HG02623 (cell line): ENCODE measurements at regions not wholly inside any gene's neighbourhood (a gene's known extent, or its start where the extent isn't known, plus 50 kb on each side); places are given as distances from the start of the nearest gene placed in this dataset.

ENCODE experiments used
- ATAC-seq: cut with Tn5 transposase; IDR thresholded peaks from one replicate; pipeline ENCODE4 v1.9.1; 2021; ENCODE audit warnings: moderate library complexity; ENCODE audit not compliant: unreplicated experiment

- no peak for ATAC-seq
Measured at GRCh38 chr12:4056910-4057845, 184.0 kb upstream of the PARP11 start.

DNA sequence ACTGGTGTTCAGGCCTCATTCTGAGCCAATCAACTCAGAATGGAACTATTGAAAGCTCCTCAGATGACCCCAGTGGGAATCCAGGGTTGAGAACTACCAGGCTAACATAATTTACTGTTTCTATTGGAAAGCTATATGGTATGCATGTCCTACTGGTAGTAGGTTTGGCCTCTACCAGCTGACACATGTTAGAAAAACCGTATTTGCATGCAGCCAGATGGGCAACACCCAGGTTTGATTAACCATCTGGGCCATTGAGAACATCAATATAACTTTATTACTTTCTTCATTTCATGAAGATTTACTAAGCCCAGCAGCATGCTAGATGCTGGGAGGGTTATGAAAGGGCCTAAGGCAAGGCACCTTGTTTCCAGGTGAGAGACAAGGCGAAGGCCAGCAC is 181.4 kb upstream of the PARP11 start:
- ATAC-seq: no peak

DNA sequence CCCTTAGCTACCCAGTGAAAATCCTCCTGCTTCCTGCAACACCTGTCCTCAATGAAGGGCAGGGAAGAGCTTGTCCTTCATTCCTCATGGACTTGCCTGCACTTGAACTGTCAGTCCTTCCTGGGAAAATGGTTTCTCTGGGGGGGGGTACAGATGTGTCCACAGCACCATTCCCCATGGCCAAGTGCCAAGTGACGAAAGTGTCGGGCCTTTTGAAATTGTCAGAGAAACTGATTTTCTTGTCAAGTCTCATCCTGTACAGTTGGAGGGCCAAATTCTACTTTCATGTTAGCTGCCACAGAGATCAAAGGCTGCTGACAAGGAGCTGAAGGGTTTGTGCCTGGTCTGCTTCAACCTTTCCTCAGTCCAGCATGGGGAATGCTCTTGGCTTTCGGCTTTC is 179.5 kb upstream of the PARP11 start:
- no peak for ATAC-seq

DNA sequence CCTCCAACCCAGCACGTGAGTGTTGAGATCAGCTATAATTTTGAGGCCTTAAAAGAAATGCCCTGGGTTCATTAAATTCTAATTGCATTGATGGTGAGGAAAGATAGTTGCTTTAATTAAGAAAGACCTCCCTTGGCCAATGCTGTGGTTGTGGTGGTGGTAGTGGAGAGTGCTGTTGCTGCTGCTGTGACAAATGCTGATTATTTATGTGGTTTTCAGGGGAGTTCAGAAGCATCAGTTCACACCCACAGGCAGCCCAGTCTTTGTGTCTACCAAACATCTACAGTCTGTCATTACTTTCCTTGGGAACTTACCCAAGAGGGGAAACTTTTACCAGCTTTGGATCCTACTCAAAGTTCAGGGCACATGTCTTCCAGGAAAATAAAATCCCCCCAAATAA is 178.4 kb upstream of the PARP11 start:
- ATAC-seq: no peak

DNA sequence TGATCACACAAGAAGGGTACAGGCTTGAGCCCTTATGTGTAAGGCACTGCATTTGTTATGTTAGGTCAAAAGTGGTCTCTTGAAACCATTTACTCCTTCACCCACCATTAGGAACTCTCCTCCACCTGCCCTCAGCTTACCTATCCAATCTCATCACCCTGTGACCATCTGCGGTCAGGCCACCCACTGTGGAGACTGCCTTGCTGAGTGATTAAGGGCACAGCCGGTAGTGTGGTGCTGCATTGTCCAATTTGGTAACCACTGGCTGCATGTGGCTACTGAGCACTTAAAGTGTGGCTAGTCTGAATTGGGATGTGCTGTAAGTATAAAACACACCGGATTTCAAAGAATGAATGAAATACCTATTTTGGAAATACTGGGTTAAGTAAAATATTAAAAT is 177.1 kb upstream of the PARP11 start:
- no peak for ATAC-seq

DNA sequence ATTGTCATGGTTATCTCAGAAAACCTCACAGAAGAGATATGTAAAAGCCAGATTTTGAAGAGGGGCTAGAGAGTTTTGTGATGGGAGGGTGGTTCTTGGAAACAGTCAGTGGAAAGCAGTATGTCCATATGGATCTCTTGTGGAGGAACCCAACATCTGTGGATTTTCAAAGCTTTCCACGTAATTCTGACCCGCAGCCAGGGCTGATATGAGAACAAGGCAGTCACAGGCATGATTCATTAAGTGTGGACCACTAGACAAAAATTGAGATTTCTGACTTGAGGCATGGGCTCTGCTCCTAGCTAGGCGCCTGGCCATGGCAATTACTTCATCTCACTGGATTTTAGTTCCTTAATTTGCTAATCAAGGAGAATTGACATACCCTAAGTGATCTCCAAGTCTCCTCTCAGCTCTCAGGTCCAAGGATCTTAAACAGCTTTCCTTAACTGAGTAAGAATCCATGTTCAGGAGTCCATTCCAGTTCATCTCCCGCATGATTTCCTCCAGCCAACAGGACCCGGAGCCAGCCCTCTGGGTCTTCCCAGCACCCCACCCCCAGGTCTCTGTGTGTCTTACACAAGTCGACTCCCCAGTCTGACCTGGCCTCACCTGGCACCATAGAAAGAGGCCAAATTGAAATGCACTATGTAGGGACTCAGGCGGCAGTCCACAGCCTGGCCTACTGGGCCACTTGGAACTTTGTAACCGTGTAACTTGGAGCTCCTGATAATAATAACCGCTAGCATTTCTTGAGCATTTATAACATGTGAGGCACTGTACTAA is 176.3 kb upstream of the PARP11 start:
- ATAC-seq: no peak

- no peak for ATAC-seq
Measured at GRCh38 chr12:4047421-4047820, 174.2 kb upstream of the PARP11 start.

DNA sequence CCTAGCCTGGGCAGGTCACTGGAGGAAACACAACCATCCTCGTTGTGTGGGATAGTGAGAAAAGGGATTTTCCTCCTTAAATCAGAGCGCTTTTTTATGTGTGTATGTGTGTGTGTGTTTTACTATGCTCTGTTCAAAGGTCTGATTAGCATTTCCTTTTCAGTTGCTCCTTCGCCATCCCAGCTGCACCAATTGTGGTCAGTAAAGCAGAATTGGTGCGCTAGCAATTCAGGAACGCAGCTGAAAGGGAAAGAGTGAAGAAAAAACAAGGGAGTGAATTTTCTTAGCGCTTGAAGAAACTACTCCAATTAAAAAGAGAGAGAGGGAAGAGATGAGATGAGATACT is 173.3 kb upstream of the PARP11 start:
- no peak for ATAC-seq

DNA sequence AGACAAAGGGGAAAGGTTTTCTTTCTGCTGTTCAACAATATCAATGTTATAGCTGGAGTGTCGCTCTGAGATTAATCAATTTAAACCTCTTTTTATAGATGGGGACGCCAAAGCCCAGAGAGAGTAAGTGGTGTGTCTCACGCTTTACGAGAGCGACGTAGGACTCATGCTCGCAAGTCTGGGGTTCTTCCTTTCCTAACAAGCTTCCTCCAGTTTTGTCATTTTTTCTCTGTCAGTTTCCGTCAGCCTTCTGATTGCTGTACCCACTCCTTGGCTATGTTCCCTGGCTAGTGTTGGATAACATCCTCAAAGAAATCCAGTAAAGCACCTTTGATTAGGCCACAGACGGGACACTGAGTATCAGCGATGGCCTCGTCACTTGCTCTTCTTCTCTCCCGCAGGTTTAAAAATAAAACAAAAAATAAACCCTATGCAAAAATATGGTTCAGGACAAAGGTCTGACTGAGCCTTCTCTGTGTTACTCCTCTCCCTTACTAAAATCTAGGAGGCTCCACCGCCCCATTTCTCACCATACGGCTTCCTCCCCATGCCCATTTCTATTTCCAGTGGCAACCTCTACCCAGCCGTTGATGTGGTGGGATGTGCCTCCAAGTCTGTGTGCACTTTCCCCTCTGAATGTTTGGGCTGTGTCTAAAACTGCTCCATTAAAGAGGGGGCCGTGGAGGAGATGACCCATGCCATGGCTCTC is 172.7 kb upstream of the PARP11 start:
- ATAC-seq: no peak

DNA sequence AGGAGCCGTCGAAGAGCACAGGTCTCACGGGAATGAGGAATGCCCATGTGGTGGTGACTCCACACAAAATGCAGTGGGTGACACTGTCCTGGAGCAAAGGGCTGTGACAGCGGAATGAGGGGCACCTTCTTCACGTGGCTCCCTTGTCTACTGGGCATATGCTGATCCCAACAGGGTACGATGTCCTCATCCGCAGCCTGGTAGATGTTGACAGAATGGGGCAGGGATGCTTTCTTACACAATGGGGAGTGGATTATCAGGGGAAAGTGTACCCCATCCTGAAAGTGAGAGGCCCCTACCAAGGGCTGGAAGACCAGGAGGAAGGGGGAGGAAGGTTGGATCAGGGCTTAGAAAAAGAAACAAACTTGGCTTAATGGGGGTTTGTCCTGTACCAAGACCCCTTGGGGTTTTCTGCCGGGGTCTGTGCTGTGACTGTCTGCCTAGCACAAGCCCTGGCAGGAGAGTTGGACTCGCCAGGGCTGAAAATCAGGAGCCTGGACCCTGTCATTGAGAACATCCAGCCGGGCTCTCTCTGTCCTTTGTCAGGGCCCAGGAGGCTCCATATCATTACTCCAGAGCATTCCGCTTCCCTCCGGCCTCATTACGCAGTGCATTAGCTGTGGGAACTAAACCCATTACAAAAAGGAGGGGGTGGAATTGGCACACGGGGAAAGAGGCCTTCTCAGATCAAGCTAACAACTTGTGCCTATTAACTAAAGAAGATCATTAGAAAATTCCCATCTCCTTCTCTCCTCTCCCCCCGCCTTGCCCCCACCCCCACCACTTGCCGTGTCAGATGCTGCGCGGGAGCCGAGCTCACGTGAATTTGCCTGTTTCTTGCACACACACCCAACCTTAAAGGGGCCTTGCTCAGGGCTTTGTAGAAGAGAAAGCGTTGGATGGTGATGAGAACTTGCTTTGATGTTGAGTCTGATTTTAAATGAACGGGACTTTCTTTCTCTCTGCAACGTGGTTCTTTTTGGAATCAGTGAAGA is 171.8 kb upstream of the PARP11 start:
- ATAC-seq: no peak

DNA sequence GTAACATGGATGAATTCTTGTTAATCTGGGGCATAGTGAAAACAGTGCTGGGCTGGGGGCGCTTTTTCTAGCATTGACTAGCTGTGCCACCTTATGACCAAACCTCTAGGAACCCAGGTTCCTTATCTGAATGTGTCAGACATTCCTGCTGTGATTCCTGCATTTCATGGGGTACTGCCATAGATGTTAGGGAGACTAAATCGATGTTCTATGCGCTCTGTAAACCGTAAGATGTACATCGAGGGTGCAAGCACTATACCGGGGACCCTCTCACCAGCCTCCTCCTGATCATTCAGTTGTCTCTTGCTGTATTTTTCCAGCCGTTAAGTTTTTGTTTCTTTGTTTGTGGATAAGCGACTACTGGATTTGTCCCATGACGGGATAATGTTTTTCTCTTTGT is 170.9 kb upstream of the PARP11 start:
- ATAC-seq: no peak

GRCh38 chr12:4041187-4041885 is 168.1 kb upstream of the PARP11 start:
- ATAC-seq: no peak

GRCh38 chr12:4039931-4040330 is 166.7 kb upstream of the PARP11 start:
- no peak for ATAC-seq

DNA sequence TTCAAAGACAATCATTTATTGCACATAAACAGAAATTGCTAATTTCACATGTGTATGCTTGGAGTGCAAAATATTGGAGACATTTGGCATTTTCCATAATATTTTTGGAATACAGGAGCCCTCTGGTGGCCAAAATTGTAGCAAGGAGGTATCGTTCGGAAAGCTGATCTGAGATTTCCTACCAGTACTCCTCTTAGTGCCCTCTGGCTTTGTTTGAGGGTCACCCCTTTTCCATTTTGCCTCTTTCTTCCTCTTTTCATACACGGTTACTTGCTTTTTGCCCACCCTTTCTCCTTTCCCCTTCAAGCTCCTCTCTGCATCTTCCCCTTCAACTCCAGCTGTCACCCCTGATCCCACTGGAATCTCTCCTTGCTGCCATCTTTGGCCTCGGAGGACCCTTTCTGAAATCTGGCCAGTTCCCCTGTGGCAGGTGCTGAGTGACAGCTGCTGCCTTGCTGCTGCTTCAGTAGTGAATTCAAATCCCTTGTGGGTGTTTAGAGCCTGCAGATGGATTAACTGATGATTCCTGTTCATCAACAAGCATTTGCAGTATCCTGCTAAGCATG is 164.6 kb upstream of the PARP11 start:
- no peak for ATAC-seq

DNA sequence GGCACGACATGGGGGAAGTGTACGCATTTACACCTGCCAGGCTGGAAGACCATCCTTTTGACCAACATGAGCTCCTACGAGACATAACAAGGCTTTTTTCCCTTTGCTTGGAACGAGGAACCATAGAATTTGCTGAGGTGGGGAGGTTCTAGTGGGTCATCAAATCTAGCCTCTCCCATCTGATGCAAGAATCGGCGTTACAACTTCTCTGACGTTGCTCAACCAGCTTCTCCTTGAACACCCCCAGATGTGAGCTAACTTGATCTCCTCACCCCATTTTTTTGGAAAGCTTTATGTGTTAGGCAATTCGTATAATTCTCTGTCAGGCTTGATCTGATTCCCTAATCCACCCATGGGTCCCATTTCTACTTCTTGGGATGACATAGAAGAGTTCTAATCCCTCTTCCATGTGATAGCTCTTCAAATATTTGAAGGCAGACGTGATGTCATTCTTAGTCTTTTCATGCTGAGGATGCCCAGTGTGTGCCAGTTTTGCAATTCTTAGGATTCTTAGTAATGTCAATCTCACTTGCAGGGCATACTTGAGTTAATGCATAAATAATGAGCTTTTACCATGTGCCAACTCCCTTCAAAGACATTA is 163.6 kb upstream of the PARP11 start:
- no peak for ATAC-seq

DNA sequence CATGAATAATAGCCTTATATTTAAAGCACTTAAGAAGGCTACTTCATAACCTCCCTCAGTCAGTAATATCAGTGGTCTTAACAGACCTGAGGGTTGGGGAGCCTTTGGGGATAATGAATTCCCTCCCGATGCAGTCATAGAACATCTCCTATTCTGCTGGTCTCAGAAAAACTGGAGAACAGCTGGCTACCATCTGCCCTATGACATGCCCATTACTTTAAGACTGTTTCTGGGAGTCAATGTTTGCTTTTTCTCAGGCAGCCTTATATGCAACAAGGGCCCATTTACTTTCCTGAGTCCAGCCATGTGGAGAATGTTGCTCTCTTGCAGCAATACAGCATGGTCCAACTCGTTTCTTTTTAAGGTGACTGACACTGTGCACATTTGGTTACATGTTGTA is 161.7 kb upstream of the PARP11 start:
- no peak for ATAC-seq

DNA sequence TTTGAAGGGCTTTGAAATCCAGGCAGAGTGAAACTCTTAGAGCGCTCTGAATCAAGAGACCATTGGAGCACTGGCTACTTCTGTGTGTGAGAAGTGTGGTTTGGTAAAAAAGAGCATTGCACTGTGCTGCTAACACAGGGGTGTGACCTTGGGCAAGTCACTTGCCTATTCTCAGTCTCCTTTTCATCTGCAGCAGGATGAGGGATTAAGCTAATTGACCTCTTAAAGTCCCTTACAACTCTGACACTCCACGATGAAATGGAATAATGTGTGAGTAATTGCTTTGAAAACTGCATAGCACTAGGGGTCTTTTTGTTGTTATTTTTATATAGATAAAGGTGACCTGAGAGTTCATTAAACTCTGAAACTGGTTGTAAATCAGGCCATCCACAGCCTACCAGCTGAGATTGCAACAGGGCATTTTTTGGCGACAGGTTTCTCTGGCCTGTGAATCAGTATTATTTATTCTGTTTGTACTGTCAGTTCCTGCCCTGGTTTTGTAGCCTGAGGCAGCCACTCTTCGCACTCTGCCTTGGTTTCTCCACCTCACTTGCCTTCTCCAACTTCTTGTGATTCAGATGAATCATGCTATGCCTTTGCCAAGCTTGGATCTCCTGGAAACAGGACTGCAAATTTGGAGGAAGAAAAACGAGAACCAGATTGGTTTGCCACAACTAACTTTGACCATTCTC is 159.9 kb upstream of the PARP11 start:
- no peak for ATAC-seq

DNA sequence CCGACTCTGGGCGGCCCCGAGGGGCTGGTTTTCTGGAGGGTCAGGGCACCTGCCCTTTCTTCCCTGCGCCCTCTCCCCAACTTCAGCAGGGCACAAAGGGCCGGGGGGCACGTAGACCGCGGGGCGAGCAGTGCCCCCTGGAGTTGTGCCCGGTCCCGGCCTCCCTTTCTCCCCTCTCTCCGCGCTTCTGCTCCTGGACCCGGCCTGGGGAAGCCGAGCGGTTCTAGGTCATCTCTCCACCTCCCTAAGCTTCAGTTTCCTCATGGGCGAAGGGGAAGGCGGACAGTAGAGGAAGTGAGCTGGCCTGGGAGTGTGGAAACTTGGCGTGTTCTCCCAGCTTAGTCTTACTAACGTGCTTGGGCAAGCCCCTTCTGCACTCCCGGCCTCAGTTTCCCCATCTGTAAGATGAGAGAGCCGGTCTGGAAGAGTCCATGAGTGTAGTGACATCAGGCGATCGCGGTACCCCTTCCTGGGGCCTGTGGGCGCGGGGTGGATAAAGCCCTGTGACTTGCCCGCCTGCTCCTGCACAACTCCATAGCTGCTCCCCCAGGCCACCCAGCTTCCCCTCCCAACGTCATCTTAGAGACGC is 158.6 kb upstream of the PARP11 start:
- no peak for ATAC-seq
